GM18505 (cell line): ENCODE measurements at regions not wholly inside any gene's neighbourhood (a gene's known extent, or its start where the extent isn't known, plus 50 kb on each side); places are given as distances from the start of the nearest gene placed in this dataset.

ENCODE experiments used
- ATAC-seq: cut with Tn5 transposase; IDR thresholded peaks from one replicate; pipeline ENCODE4 v1.9.1; 2021; ENCODE audit not compliant: unreplicated experiment
- POLR2A ChIP-seq: IDR thresholded peaks from 4 replicates; pipeline ENCODE4 v1.6.1; 2011; ENCODE audit warnings: borderline replicate concordance; ENCODE audit not compliant: insufficient read depth, insufficient read length; ENCODE audit errors: extremely low read depth

DNA sequence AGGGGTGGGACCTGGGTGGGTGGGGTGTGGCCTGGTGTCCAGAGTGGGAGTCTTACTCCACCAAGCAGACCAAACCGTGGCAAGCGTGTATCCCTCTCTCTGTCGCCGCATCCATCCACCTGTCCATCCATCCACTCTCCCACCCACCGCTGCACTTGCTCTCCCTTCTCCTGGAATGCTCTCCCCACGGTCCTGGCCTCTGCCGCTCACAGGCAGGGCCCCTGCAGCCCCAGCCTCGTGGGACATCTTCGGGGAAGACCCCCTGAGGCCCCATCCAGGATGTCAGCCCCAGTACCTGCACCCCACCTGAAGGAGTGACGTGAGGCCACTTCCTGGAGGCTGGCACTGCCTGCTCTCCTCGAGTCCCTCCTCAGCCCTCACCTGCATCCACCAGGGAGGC lies 189.5 kb upstream of the GSE1 start:
- no peak for ATAC-seq
- no peak for TF ChIP-seq POLR2A

DNA sequence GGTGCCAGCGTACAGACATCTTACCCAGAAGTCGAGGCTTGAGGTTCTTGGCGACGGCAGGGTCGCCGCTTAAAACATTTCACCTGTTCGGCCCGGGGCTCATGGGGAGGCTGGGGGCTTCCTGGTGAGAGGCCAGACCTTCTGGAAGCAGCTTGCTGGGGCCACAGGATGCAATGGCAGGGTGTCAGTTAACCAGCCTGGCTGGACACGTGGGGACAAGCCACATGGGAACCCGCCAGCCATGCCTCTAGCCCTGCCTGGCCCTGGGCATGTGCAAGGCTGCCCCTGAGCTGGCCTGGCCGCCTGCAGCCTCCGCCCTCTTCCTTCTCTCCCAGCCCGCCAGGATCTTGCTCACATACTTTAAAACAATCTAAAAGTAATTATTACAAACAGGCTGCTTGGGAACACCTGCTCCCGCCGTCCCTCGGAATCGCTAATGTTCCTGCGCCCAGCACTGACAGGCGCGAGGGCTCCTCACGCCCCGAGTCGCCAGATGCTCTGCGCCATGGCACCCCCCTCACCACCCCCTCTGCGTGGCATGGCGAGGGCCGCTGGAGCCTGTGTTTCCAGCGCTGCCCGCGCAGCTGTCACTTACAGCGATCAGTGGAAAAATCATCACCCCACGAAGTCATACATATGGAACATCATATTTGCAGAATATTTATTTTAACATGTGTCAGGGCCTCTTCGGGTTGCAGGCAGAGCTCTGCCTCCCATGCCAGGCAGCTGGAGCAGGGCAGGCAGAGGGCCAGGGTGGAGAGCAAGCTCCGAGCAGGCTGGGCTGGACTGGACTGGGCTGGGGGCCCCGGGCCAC lies 188.7 kb upstream of the GSE1 start:
- ATAC-seq: no peak
- no peak for TF ChIP-seq POLR2A

DNA sequence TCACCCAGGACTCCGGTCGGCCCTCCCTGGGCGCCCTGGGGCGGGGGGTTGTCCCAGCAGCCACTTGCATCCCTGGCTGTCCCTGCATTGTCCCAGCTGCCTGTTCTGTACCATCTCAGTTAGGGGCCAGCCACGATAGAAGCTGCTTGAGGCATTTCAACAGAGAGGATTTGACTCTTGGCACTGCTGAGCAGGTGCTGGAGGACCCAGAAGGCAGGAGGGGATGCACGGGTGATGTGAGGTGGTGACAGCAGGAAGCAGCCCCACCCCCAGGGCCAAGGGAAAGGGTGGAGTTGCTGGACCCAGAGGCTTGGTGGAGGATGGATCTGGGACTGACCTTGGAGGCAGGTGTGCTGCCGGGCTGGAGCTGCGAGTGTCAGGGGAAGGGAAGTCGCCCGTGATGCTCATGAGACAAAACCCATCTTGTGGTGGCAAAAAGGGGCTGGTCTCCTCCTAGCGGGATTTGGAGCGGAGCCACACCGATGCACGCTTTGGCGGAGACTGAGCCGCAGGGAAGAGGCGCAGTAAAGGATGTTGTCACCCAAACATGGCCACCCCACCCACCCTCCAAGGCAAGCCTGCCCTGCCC lies 188.0 kb upstream of the GSE1 start:
- TF ChIP-seq POLR2A: no peak
- ATAC-seq: no peak

DNA sequence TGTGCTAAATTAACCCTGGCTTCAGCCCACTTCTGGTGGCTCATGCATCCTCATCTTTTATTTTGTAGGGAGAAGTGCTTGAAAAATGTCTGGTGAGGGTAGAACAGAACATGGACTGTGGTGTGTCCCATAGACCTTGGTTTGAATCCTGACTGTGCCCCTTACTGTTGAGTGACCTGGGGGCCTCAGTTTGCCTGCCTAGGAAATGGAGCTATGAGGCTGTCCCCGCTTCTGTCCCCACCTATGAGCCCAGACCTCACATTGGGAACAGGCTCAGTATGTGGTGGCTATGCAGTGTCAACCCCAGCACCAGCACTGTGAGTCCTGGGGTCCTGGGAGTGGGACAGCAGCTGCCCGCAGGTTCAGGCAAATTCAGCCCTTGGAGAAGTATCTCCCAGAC lies 186.3 kb upstream of the GSE1 start:
- ATAC-seq: no peak
- no peak for TF ChIP-seq POLR2A

DNA sequence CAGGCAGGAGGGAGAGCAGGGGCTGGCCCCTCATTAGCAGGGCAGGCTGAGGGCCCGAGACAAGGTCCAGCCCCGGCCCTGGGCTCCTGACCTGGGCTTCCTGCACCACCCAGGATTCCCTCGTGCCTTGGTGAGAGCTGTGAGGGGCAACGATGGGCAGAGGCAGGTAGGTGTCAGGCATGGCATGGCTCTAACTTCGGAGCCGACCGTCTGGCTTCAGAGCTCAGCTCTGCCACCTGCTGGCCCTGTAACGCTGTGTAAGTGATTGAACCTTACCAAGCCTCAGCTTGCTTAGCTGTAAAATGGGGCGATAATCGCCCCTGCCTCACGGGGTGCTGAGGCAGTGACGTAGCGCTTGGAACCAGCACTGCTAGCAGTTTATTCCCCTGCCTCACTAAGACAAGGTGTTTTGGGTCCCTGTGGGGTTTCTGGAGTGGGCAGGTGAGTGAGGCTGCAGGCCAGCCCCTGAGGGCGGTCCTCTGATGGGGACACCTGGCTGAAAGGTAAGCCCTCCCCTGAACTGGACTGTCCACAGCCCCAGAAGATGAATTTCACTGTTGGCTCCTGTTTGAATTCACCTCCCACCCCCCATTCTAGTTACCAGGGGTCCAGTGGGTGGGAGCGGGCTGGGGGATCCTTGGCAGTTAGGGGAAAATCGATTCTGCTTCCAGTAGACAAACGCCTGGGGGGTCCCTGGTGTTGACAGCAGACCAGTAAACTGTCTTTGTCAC lies 184.8 kb upstream of the GSE1 start:
- no peak for TF ChIP-seq POLR2A
- ATAC-seq: no peak

DNA sequence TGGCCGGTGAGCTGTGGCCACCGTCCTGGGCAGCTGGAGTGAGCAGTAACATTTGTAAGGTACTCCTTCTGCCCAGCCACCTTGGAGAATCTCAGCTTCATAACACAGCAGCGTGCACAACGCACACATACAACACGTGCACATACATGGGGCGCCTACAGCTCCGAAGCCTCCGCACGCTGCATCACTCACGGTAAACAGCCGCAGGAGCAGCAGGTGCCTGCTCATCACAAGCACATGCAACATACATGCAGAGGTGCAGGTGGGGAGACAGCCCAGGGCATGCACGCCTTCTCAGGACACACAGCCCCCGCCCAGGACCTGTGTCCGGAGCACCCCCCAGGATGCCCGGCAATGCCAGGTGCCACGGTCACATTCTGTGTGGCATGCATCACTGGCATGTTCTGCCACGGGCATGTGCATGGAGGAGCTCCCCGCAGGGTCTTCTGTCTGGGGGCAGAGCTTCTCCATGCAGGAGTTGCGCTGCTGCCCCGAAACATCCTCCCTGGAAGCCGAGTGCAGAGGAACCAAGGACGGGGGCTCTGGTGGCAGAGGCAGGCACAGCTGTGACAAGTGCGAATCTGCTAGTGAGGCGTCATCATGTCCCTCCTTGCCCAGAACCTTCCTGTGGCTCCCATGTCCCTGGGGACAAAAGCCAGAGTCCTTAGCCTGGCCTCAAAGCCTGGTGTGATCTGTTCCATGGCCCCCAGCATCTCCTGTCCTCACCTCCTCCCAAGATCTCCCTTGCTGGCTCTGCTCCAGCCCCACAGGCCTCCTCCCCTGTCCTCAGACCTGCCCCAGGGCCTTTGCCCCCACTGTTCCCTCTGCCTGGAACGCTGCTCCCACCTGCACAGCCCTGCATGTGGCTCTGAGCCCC lies 184.0 kb upstream of the GSE1 start:
- ATAC-seq: no peak
- TF ChIP-seq POLR2A: no peak

DNA sequence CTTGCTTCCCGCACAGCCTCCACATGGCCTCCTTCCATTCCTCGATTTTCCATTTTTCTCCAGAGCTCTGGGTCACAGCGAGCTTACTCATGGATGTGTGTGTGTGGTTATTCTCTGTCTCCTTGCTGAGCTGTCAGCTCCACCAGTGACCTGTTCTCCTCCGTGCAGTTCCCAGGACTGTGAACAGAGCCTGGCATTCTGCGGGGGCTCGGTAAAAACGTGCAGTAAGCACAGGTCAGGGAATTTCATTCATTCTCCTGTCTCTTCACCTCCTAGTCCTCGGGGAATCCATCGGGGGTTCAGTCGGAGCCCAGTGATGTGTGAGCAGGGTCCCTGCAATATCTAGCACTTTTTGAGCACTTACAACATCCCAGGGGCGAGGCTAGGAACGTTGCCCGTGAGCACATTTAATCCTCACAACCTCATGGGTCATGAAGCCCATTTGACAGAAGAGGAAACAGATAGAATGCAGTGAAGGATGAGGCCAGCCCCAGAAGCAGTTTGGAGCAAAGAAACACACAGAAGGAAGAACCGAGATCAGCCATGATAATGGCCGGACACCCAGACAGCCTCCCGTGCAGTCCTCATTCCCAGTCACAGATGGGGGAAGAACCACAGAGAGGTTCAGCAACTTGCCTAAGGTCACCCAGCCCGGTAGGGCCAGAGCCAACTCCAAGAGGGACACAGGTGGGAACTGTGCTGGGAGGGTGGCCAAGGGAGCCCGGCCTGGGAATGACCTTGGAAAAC lies 183.2 kb upstream of the GSE1 start:
- TF ChIP-seq POLR2A: no peak
- no peak for ATAC-seq

DNA sequence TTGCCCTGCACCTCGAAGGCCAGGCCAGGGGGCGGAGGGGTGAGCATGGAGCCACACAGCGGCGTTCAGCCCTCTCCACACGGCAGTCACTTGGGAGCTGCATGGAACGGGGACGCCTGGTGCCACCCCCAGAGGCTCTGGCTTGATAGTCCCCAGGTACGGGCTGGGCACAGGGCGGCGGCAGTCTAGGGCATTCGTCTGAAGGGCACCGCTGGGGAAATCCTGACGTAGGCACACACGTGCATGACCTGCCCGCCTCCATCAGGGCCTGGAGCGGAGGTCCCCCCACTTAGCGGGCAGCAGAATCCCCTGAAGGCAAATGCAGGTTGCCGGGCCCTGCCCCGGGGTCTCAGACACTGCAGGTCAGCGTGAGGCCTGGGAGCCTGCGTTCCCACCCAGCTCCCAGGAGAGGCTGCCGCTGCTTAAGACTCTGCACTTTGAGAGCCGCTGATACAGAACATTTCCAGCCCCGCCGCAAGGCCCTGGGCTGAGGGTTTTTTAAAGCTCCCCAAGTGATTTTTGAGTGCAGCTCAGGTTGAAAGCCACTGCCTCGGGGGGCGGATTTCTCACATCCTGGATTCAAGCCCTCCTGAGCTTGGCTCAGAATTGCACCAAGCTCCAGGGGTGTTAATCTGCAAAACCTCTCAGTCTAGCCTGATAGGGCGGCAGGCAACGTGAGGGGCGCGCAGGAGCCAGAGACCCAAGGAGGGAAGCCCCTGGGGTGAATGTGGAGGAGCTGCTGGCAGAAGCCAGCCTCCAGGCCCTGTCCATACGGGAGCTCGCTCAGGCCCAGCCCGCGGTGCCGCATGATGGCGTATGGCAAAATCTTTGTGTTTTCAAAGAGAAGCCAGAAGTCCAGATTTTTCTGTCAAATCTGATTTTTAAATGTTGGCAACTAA lies 182.3 kb upstream of the GSE1 start:
- no peak for TF ChIP-seq POLR2A
- no peak for ATAC-seq

DNA sequence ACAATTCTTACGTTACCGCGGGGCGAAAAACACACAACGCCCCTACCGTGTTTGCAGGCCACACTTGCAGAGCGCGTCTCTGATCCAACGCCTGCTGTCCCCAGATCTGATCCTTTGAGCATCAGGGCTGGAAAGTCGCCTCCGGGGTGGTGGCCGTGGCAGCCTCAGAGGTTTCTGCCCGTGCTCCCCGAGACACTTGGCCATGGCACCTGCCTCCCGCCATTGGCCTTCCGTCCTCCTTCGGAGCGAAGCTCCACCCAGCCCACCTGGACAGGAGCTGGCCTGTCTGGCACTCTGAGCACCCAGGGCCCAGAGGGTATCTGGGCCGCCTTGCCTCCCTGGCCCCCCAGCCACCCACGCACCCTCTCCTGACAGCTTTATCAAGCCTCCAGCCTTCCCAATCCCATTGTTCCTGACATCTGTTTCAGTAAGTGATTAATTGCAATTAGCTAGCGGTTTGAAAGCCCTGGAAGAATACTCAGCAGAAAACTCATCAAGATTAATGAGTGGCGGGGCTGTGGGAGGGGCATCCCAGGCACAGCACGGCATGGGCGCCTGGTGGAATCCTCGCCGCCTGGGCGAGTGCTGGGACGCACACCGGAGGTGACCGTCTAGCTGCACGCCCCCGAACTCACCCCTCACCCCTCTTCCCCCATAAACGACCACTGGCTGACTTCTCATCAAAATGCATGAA lies 181.5 kb upstream of the GSE1 start:
- TF ChIP-seq POLR2A: no peak
- ATAC-seq: no peak

DNA sequence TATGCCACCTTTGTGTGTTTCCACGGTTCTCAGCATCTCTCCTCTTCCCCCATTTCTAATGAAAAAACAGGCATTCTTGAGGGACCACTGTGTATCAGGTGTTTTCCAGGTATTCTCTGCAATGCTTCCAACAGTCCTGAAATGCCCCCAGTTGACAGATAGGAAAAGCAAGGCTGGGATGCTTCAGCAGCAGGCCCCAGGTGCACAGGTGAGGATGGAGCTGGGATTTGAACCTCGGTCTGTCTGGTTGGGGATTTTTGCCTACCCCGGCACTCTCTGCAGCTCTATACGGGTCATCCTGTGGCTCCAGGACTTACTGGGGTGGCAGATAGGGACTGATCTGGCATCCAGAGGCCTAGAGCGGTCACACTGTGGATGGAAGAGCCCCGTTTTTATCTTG lies 180.5 kb upstream of the GSE1 start:
- no peak for ATAC-seq
- TF ChIP-seq POLR2A: no peak

DNA sequence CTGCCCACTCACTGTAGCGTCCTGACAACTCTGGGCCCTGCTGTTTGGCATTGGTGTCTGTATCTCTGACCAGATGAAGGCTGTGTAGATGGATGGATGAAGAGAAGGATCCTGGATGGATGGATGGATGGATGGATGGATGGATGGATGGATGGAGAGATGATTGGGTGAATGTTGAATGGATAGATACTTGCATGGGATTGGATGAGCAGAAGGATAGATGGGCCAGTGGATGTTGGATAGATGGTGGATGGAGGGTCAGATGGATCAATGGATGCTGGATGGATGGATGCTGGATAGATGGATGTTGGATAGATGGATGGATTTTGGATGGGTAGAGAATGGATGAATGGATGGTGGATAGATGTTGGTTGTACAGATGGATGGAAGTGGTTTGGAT lies 179.6 kb upstream of the GSE1 start:
- no peak for ATAC-seq
- no peak for TF ChIP-seq POLR2A
